Dedifferentiated amniotic fluid mesenchymal stem cell (primary cell): ENCODE measurements at regions not wholly inside any gene's neighbourhood (a gene's known extent, or its start where the extent isn't known, plus 50 kb on each side); places are given as distances from the start of the nearest gene placed in this dataset.

Source experiments
- DNase-seq: peaks from one replicate; pipeline ENCODE4 v3.0.0-alpha.2; 2016; ENCODE audit errors: extremely low spot score

DNA sequence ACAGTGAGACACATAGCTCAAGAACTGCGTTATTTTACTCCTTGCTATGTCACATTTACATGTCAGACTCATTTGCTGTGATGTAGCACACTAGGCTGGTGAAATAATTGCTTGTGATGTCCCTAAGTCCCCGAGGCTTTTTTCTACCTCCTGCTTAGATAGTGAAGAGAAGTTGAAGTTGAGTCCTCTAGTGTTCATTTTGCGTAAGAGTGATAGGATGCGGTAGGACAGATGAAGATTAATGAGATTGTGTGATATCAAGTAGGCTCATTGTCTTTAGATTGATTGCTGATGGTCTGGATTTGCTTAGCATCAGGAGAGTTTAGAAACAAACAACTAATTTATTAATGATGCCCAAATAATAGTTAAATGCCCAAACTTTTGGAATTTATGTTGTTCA lies 173.6 kb upstream of the NUDT6 start:
- DNase-seq = no peak

GRCh38 chr4:123102897-123103471 lies 180.6 kb upstream of the NUDT6 start:
- peak; percentile 46 for DNase-seq

DNA sequence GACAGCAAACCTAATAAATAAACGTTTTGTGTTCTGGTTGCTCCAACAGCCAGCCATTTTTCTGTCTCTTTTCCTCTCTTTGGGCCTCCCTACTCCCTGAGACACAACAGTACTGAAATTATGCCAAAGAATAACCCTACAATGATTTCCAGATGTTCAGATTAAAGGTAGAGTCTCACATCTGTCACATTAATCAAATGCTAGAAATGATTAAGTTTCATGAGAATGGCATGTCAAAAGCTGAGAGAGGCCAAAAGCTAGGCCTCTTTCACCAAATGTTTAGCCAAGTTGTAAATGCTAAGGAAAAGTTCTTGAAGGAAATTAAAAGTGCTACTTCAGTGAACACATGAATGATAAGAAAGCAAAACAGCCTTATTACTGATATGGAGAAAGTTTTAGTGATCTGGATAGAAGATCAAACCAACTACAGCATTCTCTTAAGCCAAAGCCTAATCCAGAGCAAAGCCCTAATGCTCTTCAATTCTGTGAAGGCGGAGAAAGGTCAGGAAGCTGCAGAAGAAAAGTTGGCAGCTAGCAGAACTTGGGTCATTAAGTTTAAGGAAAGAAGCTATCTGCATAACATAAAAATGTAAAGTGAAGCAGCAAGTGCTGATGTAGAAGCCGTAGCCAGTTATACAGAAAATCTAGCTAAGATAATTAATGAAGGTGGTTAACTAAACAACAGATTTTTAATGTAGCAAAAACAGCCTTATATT lies 182.1 kb upstream of the NUDT6 start:
- no peak for DNase-seq

- DNase-seq = no peak
Observed at GRCh38 chr4:123105026-123105420, 182.6 kb upstream of the NUDT6 start.

GRCh38 chr4:123106747-123107146 lies 184.3 kb upstream of the NUDT6 start:
- no peak for DNase-seq

DNA sequence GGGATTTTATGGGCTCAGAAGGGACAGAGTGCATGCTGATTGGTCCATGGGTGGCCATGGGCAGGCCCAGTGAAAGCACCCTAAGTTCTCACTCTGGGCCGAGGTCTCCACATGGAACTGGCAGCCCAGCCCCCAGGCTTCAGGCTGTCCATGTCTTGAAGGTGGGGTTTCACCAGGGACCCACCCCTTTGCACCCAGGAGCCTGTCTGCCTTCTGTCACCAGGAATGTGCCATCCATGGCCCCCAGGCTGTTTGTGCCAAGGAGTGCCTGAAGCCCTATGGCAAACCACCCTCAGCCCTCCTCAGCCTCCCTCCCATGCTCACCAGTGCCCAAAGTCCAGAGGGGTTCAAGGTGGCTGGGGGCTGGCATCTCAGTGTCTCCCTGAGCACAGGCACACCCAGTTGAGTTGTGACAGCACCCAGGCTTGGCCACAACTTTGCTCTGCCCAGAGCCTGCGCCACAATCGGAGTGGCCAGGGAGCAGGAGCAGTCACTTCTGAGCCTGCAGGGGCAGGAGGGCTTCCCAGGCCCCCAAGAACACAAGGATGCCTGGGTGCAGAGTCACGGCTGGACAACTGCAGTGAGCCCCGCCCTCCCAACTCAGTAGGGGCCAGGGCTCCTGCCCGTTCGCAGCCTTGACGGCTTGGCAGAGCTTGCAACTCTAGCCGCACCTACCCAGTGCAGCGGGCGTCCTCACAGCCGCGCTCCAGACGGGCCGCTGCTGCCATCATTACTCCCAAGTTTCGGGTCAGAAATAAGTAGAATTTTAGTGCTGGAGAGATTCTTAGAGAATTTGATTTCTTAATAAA lies 185.3 kb upstream of the NUDT6 start:
- no peak for DNase-seq

DNA sequence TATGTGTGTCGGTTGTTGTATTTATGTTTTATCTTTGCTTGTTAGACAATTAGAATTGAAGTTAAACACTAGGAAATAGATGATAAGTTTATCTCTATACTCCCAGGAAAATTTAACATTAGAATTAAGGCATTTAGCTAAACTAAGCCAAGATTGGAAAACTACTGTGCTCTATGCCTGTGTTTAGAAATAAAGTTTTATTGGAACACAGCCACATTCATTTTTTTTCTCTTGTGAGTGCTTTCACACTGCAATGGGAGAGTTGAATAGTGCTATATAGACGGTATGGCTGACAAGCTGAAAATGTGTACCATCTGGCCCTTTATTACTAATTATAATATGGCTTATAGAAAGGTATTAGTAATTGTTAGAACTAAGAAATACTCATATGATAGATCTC lies 186.7 kb upstream of the NUDT6 start:
- no peak for DNase-seq

- no peak for DNase-seq
Observed at GRCh38 chr4:123110147-123110546, 187.8 kb upstream of the NUDT6 start.

- no peak for DNase-seq
Observed at GRCh38 chr4:123110685-123111084, 188.3 kb upstream of the NUDT6 start.

DNA sequence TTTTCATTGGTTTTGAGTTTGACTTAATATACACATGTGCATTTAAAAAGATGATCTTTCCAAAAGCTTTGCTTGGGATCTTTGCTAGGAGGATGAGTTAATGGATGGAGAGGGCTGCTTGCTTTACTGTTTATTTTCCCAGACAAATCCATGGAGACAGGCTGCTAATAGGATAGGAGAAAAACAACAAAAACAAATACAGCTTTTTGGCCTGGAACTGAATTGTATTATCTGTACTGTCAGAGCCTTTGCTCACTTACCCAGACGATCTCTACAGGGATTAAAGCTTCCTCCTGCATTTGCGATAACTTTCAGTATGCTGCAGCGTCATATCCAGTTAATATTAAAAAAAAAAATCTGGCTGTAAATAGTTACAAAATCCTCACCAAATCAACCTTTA lies 190.8 kb upstream of the NUDT6 start:
- DNase-seq = no peak

DNA sequence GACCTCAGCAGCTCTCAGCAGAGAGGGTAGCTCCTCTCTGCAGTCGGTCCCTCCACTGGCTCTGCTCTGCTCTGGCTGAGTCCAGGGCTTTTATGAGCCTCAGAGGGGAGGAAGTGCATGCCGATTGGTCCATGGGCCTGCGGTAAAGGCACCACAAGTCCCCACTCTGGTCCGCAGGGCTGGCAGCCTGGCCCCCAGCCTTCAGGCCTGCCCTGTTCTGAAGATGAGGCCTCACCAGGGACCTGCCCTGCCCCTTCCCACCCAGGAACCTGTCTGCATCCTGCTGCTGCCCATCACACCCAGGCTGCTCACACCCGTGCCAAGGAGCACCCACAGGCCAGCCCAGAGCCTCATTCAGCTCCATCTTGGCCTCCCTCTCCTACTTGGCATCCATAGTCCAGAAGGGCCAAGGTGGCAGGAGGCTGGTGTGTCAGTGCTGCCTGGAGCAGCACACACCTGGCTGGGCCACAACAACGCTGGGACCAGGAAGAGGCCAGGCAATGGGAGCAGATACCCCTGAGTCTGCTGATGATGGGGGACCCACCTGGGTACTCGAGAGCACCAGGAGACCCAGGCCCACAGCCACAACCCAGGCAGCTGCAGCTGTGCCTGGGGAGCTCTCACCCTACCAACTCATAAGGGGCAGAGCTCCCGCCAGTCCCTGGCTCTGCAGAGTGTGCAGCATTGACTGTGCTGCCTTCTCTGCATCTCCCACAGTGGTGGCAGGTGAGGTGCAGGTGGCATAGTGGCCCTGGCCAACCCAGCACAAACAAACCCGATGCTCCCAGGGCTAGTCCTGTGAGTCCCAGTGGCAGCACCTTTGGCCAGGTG lies 191.9 kb upstream of the NUDT6 start:
- DNase-seq = no peak

DNA sequence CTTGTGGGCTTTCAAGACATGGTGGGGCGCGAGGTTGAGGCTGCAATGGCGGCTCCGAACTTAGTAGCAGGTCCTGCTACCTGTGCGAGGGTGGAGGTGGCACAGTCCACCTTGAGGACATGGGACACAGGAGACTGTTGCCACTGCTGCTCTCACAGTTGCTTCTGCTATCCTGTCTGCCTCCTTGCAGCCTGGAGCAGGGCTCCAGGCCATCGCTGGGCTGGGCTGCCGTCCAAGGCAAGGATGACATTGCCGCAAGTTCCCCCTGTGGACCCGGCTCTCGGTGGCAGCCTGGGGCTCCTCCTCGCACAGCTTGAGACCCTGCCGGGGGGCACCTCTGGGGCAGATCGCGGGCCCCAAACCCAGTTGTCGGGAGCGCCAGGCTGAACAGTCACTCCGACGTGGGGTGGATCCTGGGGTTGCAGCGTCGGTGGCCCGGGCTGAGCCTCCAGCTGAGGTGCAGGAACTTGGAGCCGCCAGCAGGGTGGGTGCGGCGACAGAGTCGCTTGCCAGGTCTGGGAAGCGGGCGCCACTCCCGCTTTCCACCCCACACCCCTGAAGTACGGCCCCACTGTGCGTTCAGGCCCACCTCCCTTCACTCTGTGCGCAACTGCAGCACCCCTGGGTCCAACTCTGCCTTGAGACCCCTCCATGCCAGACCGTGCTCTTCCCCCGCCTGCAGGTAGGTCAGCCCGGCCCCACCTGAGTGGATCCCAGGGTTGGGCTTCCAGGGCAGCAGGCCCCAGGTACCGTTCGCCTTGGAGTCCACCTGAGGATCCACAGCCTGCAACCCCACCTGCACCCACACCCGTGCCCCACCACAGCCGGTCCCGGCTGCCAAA lies 192.7 kb upstream of the NUDT6 start:
- no peak for DNase-seq

DNA sequence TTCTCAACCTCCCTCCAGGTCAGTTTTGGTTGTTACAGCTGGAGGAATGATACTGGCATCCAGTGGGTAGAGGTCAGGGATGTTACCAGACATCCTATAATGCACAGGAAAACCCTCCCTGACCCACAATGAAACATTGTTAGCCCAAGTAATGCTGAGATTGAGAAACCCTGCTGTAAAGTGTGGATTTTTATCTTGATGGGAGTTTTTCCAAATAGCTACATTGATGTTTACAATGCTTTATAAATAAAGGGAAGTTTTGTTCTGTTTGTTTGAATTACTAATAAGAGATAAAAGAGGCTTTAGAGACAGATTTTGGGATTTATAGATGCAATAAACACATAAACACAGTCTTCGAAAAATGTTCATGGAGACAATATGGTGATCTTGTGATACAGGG lies 194.0 kb upstream of the NUDT6 start:
- peak; percentile 24 for DNase-seq

- DNase-seq = no peak
Observed at GRCh38 chr4:123120473-123120872, 198.1 kb upstream of the NUDT6 start.

- DNase-seq = no peak
Observed at GRCh38 chr4:123121241-123121907, 199.0 kb upstream of the NUDT6 start.

DNA sequence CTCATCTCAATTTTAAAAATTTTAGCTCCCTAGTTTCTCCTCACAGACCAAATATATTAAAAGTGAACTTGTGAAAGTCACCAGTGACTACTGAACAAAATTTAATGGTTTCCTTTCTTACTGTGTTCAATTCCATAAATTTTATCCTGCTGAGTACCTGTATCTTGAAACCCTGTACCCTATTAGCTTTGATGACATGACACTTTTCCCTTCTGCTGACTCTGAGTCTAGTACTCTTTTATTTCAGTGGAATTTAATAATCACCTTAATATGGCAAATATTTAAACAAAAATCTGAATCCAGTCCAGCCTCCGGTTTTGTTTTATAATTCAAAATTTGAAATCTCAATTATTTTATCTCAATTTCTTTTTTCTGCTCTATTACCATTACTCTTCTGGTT lies 203.1 kb upstream of the NUDT6 start:
- DNase-seq = no peak

DNA sequence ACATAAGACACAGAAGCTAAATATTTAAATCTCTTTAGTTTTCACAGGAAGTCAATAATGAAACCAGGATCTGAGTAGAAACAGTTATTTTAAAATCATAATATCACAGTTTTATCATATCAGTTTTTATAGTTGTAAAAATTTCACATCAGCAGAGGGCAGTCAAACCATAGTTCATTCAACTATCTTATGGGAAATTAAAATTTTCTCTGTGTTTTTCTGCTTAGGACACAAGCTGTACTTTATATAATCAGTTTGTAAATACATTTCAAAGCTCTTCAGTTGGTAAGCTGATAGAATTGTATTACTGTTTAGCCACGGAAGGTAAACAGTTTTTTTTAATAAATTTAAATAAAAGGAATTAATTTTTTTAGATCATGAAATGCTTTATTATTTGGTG lies 204.8 kb upstream of the NUDT6 start:
- DNase-seq = peak; percentile 70

DNA sequence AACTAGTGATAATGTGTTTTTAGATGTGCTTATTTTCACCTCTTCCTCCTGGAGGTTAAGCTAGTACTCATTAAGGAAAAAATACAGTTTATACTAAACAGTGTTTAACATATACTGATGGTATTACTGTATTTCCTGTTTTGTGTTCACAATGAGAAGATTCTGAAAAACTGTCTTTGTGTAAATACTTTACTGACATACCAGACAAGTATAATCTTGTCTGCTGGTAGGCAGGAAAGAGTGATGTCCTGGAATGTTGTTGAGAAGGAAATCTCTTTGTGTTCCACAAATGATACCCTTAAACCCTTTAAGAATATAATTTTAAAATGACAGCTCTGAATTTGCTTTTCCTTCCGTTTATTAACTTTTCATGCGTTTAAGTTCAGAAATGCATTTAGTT lies 205.5 kb upstream of the NUDT6 start:
- DNase-seq = no peak

DNA sequence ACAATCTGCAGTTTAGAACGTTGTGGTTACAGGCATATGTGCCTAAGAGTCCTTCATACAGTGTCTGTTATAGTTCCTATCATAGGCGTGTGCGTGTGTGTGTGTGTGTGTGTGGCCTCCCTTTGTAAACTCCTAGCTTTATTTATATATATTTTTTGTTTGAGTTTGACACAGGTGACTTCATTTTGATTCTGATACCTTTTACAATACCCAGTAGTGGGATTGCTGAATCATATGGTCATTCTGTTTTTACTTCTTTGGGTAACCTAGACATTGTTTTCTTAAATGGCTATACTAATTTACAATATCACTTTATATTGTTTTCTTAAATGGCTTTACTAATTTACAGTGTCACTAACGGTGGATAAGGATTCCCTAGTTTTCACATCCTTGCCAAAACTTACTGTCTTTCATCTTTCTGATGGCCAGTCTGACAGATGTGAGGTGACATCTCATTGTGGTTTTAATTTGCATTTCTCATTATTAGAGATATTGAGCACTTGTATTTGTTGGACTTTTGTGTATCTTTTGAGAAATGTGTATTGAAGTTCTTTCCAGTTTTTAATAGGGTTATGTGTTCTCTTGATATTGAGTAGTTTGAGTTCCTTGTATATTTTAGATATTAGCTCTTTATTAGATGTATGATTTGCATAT lies 211.1 kb upstream of the NUDT6 start:
- DNase-seq = no peak

DNA sequence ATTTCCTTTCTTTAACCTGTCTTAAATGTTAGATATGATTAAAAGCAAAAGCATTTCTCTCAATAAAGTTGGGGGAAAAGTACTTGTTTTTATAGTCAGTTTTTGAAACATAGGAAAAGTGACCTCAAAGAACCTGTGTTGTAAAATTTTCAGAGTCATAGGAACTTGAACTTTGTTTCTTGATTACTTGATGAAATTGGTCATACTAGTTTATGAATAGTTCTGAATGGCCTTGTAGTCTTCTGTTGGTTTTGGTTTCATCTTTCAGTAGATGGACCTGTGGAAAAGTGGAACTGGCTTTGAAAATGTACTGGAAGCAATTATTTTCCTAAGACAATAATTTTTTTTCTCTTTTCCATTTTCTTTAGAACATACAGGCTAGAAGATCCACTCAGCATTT lies 222.2 kb upstream of the NUDT6 start:
- no peak for DNase-seq
